Embryonic facial prominence (tissue), 1 donor: ENCODE measurements at regions not wholly inside any gene's neighbourhood (a gene's known extent, or its start where the extent isn't known, plus 50 kb on each side); places are given as distances from the start of the nearest gene placed in this dataset.

Experiments
- DNase-seq: peaks from one replicate; pipeline ENCODE4 v3.0.0-alpha.2; 2016; ENCODE audit errors: extremely low spot score

DNA sequence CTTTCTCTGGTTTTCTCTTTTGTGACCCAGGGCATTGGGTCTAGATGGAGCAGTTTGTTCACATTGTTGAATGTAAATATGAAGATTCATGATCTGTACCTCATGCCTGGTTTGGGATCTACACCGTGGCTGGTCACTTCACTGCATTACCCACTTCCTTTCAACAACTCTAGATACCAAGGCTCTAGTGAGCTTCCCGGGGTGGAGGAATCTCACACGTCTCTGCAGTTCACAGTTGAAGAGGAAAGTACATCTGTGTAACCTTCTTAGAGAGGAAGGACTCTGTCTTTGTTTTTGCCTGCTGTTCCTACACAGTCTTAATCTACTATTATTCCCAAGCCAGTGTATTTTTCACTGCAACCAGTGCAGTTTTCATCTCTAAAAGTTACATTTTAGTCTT, 574.8 kb downstream of the MBD2 start:
- DNase-seq: no peak

DNA sequence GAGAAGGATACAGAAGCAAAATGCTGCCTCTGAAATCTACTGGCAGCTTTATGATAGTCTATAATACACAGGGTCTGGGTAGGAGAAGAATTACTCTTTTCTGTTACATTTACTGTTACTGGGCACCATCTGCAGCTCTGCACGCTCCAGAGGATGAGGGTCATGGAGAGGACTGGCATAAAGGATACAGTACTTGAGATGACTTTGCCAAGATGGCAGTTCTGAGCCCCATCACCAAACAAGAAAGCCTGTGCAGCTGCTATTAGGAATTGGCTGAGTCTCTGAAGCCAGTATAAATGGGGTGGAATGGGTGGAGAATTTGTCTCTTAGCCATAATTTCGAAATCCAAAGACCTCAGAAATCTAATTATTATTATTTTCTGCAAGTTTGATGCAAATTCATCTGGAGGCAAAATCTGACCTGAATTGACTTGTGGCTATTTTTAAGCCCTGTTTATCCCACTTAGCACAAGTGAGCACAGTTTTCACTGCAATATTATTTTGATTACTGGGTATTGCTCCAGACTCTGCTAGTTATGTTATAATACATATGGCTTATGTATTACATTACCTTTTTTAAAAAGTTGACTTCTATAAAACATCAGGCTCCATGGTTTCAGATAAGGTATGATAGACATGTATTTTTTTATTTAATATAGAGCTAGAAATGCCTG, 579.5 kb downstream of the MBD2 start:
- DNase-seq: no peak

DNA sequence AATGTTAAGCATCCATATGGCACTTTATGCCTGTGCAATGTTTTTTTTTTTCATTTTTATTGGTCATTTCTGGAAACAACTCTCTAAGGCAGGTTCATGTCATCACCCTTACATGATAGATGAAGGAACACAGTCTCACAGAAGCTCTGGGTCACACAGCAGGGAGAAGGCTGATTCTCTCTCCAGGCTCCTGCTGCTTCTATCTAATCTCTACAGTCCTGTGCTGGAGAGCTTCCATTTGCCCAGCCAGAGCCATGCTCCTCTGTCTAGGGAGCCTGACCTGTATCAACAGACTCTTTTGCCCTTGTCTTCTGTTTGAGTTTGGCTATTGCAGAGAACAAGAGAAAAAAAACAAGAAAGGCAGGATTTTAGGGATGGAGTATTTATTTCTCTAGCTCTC, 584.8 kb downstream of the MBD2 start:
- no peak for DNase-seq

DNA sequence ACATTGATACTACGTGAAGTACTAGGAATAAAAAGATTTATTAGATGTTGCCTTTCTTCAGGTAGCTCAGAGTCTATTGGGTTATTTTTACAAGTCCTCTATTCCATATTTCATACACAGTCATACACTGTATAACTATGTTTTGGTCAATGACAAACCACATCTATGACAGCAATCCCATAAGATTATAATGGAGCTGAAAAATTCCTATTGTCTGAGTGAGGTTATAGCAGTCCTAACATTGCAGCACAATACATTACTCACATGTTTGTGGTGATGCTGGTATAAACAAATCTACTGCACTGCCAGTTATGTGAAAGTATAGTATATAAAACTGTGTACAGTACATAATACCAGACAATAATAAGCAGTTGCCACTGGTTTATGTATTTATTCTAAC, 595.1 kb downstream of the MBD2 start:
- no peak for DNase-seq

DNA sequence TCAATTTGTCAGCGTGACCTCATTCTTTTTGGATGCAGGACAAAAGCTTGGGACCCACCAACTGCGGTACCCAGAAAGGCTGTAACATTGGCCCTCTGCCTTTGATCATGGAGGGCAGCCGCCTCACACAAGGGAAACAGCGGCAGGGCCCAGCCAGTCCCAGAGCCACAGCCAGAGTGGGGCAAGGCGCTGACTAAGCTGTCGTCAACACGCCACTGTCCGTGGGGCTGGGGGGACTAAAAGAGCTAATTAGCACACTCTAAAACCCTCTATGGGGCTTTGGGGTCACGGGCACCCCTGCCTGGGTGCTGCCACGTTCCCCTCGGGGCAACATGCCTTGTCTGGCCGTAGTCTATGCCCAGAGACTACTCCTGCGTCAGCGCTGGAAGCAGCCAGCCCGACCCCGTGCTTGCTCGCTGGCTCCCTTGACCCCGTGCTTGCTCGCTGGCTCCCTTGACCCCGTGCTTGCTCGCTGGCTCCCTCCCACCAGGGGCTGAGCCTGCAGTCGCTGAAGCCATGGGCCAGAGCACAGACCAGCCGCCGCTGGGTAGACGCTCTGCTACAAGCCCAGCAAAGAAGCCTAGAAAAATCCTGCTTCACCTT, 598.4 kb downstream of the MBD2 start:
- no peak for DNase-seq

DNA sequence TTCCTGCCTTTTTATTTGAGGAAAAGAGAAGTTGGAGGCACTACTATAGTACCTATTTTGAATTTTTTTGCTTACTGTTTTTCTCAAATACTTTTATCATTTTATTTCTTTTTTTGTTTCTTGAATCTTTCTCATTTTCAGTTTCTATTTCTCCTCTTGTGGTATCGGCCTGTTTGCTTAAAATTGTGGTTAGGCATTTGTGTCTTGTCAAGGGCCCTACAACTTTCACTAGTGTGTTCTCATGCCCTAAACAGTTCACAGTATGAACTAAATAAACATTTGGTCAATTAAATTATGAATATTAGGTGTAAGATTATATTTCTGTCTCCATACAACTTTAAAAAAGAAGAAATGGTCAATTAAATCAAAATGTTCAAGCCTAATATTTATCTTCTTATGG, 613.5 kb downstream of the MBD2 start:
- no peak for DNase-seq

DNA sequence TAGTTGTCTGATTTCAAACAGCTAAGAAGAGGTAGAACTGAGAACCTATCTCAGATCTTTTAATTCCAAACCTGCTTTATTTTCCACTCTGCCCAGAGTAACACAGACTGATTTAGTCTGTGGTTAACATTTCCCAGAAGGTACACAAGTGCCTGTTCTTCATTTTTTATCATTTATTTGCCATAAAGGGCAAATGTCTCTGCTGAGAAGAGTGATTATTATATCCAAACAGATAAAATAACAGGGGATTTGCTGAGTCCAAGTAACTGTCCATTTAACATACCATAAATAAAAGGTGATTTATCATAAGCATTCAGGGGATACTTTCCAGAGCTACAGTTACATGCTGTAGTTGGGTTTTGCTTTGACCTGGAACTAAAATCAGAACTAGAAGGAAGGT, 617.7 kb downstream of the MBD2 start:
- no peak for DNase-seq

DNA sequence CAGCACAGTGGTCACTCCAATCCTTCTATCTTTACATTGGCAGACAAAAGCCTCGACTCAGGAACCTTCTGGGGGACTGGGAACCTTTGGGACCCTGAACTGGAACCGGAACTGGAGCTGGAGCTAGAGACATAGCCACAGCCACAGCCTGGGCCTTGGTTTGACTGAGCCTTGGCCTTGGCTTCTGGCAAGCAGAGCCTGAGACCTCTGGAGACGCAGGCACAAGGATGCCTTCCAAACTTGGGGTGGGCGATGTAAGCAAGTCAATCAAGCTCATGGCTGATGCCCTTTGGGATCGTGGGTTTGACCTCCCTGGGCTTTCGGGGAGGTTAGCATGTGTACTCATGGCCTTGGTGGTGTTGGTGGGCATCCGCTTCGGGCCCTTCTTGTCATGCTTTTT, 619.3 kb downstream of the MBD2 start:
- no peak for DNase-seq

DNA sequence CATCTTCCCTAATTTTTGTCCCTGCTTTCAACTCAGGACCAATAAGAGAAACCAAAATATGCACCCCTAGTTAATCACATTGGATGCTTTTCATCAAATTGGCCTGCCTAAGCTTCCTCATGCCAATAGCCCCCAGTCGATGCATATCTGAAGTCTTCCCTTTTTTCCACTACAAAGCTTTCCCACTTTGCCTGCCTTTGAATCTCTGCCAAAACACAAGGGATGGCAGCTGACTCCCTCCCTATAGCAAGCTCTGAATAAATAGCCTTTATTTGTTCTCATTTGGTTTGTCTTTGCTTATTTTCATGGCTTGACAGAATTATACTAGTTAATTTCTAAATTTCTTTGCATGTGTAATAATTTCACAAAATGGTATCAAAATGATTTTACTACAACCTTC, 621.2 kb downstream of the MBD2 start:
- DNase-seq: no peak

DNA sequence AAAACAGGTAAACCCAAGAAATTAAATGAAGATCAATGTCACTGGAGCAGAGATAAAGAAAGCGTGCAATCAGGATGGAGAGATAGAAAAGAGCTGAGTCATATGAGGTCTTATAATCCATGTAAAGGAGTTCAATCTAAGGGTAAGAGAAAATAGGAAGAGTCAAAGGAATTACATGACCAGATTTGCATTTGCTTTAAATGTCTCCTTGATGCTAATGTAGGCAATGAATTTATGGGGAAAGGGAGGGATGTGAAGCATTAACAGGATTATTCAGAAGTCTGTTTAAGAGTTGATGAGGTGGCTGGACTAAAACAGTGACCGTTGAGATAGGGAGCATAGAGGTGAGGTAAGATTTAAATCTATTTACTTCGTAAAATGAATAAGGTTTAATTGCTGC, 623.1 kb downstream of the MBD2 start:
- DNase-seq: no peak

DNA sequence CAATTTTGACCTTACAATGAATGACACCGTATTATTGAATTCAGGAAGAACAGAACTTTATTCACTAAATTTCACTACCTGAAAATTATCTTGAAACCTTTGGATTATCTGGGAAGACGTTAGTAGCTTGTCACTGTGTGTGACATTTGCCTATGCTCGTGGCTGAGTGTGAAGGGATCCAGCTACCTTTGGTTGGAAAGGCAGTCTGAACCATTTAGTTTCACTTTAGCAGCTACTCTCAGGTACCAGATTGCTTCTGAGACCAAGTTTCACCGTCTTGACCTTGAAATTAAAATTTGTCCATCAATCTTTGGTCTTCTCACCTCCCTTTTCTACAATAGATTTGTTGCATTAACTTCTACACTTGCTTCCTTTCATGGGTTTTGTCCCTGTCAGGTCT, 637.5 kb downstream of the MBD2 start:
- DNase-seq: no peak
